Heart left ventricle (tissue), 13 donors: ENCODE measurements at regions not wholly inside any gene's neighbourhood (a gene's known extent, or its start where the extent isn't known, plus 50 kb on each side); places are given as distances from the start of the nearest gene placed in this dataset.

Source experiments
- POLR2A ChIP-seq, 2 donors: fragments of 450-650 bp; IDR thresholded peaks; one replicate each; pipeline ENCODE4 v1.6.1; 2017; ENCODE audit warnings: antibody characterized with exemption in 2 of 2, mild to moderate bottlenecking in 2 of 2, moderate library complexity in 2 of 2
- TF ChIP-seq, protein P1 (sequence below), 12 donors: fragments of 200-600 bp; sonication (generic) in 4 of 12; IDR thresholded peaks; one replicate each; pipeline versions ENCODE4 v1.5.0 to v1.8.0; 2018 to 2022; ENCODE audit warnings: antibody characterized with exemption in 12 of 12, mild to moderate bottlenecking in 5 of 12
- donor health status: ischemic (EF 13 %, LVEDD 7.1; RV severe dilation, severe dysfunction).
- donor health status: DM: no; HTN: yes; CAD: no.
- donor health status: DM: no; HTN: no; CAD: no.
- donor health status: ischemic (EF 25% LVEDD 6.9; RV normal size, moderate dysfunction).
- donor health status: ischemic (EF 25% LVEDD 5.7; RV mildly dilated, moderate dysfunction).
- donor health status: ischemic (EF 35%, LVEDD 5.7; RV mildly dilated, moderate dysfunction).
- donor health status: nonischemic (EF 11% LVEDD 7.7; RV severe dilation, severe dysfunction).
- donor health status: DM: yes; HTN: yes; CAD: no.
- donor health status: PGD.
- donor health status: ischemic (EF 29% LVEDD 5.4; RV normal size, mild dysfunction).
- donor health status: nonischemic (EF 23%, LVEDD 6.1; RV moderate dilation, normal function).

GRCh38 chr4:120263618-120264017, 197.0 kb upstream of the MAD2L1 start:
- TF ChIP-seq, protein P1, sequence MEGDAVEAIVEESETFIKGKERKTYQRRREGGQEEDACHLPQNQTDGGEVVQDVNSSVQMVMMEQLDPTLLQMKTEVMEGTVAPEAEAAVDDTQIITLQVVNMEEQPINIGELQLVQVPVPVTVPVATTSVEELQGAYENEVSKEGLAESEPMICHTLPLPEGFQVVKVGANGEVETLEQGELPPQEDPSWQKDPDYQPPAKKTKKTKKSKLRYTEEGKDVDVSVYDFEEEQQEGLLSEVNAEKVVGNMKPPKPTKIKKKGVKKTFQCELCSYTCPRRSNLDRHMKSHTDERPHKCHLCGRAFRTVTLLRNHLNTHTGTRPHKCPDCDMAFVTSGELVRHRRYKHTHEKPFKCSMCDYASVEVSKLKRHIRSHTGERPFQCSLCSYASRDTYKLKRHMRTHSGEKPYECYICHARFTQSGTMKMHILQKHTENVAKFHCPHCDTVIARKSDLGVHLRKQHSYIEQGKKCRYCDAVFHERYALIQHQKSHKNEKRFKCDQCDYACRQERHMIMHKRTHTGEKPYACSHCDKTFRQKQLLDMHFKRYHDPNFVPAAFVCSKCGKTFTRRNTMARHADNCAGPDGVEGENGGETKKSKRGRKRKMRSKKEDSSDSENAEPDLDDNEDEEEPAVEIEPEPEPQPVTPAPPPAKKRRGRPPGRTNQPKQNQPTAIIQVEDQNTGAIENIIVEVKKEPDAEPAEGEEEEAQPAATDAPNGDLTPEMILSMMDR (IDR thresholded peaks at IDR 0.05) = no peak
- TF ChIP-seq POLR2A (IDR thresholded peaks at IDR 0.05) = no peak
